GM12892 (cell line): ENCODE measurements at regions not wholly inside any gene's neighbourhood (a gene's known extent, or its start where the extent isn't known, plus 50 kb on each side); places are given as distances from the start of the nearest gene placed in this dataset.

Source experiments
- POLR2A ChIP-seq: IDR thresholded peaks from 2 replicates; pipeline ENCODE4 v1.6.1; 2011; ENCODE audit warnings: low read depth, low read length, control low read depth
- POLR2AphosphoS5 ChIP-seq: IDR thresholded peaks from 2 replicates; pipeline ENCODE4 v1.6.1; 2011; ENCODE audit warnings: low read depth, low read length, control low read depth
- TAF1 ChIP-seq: IDR thresholded peaks from 2 replicates; pipeline ENCODE4 v1.6.1; 2011; ENCODE audit warnings: low read depth, mild to moderate bottlenecking, control low read depth, low read length, borderline replicate concordance

DNA sequence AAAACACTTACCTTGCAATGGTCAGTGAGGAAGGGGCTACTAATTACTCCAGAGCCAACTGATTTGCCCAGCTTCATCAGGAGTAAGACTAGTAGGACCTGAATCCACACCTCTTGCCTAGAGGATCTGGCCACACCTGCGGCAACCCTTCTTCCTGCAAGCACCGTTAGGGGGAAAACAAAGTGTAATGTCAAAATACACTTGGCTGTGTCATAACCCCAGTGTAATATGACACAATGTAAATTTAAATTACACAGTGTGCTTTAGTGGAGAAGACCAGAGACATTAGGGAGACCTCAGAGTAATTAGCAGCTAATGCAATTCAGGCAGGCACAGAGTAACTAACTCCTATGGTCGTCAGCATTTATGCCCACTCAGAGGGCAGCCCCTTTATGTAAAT lies 308.5 kb upstream of the ARRDC4 start:
- TF ChIP-seq POLR2A (no peak), TAF1 (no peak), POLR2AphosphoS5 (no peak)
